ENCODE measurements at regions not wholly inside any gene's neighbourhood (a gene's known extent, or its start where the extent isn't known, plus 50 kb on each side); places are given as distances from the start of the nearest gene placed in this dataset.

GRCh38 chr7:19465861-19466260 lies 243.0 kb downstream of the POLR1F start:
- Histone ChIP-seq H3K9me3 (no peaks in the 10 kb centered on the region), H3K4me1 (no peaks in the 10 kb centered on the region)

GRCh38 chr7:19464751-19465150 lies 244.1 kb downstream of the POLR1F start:
- 51% methylated on average over 4 of the region's 4 CpGs for WGBS (ENCODE audit: missing lambda C conversion rate)
- CTCF ChIA-PET: no interaction called here
- ATAC-seq (no peak), DNase-seq (ENCODE audit: low read depth in 1 of 2, low spot score in 1 of 2) (no peak), FAIRE-seq (no peak)
- H3K4me1 ChIP-seq: no peaks in the 10 kb centered on the region
- TF ChIP-seq CBX2 (IDR thresholded peaks at IDR 0.05; ENCODE audit: borderline replicate concordance, low read depth): no peak
- TF ChIP-seq REST (IDR thresholded peaks at IDR 0.05): no peak
- TF ChIP-seq, protein P1, sequence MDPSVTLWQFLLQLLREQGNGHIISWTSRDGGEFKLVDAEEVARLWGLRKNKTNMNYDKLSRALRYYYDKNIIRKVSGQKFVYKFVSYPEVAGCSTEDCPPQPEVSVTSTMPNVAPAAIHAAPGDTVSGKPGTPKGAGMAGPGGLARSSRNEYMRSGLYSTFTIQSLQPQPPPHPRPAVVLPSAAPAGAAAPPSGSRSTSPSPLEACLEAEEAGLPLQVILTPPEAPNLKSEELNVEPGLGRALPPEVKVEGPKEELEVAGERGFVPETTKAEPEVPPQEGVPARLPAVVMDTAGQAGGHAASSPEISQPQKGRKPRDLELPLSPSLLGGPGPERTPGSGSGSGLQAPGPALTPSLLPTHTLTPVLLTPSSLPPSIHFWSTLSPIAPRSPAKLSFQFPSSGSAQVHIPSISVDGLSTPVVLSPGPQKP (IDR thresholded peaks at IDR 0.05; ENCODE audit: low read depth, low read length): no peak
- TF ChIP-seq MAZ (IDR thresholded peaks at IDR 0.05; ENCODE audit: borderline replicate concordance, low read depth, low read length): no peak
- TF ChIP-seq HOXA7 (CRISPR knock-in tag; IDR thresholded peaks at IDR 0.05): no peak
- no peak for TF ChIP-seq HDAC2 (IDR thresholded peaks at IDR 0.05)
- H3K4me3 ChIP-seq: no peak overlapping the region
- H3K27ac ChIP-seq: no peak overlapping the region
- H3K4me2 ChIP-seq: no peak overlapping the region
- no peaks in the 10 kb centered on the region for H3K9me3 ChIP-seq
- POLR2A ChIA-PET: no interaction called here

More at GRCh38 chr7:19465861-19466260, 243.0 kb downstream of the POLR1F start:
- no peak for FAIRE-seq
- ChIA-PET POLR2A (no interaction called here), CTCF (no interaction called here)
- ATAC-seq: no peak
- WGBS (ENCODE audit: missing lambda C conversion rate): 0% methylated on average over 3 of the region's 3 CpGs
- TF ChIP-seq EHMT2 (IDR thresholded peaks at IDR 0.05; ENCODE audit: low read depth) (no peak), JUNB (IDR thresholded peaks at IDR 0.05) (no peak), USF2 (IDR thresholded peaks at IDR 0.05) (no peak), EP300 (IDR thresholded peaks at IDR 0.05) (no peak), HEYL (CRISPR knock-in tag; IDR thresholded peaks at IDR 0.05) (no peak)
- H3K27ac ChIP-seq: no peak overlapping the region
- H3K4me3 ChIP-seq: no peak overlapping the region
- no peak overlapping the region for H3K4me2 ChIP-seq
- no peak for DNase-seq (ENCODE audit: low read depth in 1 of 2, low spot score in 1 of 2)

DNA sequence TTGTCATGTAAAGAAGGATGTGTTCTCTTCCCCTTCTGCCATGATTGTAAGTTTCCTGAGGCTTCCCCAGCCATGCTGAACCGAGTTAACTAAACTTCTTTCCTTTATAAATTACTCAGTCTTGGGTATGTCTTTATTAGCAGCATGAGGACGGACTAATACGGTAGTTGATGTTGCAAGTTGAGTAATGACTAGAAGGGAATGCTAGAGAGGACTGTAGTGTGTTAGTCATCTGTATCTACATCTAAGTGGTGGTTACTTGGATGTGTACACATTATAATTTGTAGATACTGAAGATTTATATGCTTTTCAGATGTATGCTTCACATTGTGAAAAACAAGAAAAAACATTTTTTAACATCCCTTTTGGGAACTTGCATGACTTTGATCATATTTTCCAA lies 244.6 kb downstream of the POLR1F start:
- Histone ChIP-seq H3K4me1 (no peaks in the 10 kb centered on the region), H3K9me3 (no peaks in the 10 kb centered on the region), H3K27ac (no peak overlapping the region), H3K4me3 (no peak overlapping the region), H3K4me2 (no peak overlapping the region)
- DNase-seq (ENCODE audit: low read depth in 1 of 2, low spot score in 1 of 2): no peak
- FAIRE-seq: no peak
- ChIA-PET POLR2A (no interaction called here), CTCF (no interaction called here)
- TF ChIP-seq EHF (CRISPR knock-in tag; IDR thresholded peaks at IDR 0.05): no peak
- no peak for TF ChIP-seq KDM1A (IDR thresholded peaks at IDR 0.05; ENCODE audit: low read depth)
- no peak for TF ChIP-seq BCL3 (IDR thresholded peaks at IDR 0.05)
- TF ChIP-seq MAFK (IDR thresholded peaks at IDR 0.05; ENCODE audit: partially characterized antibody): no peak
- no peak for ATAC-seq
- WGBS (ENCODE audit: missing lambda C conversion rate): 5% methylated on average over 3 of the region's 3 CpGs

All from A549 (cell line).